Body of pancreas (tissue), 4 donors: ENCODE measurements at regions not wholly inside any gene's neighbourhood (a gene's known extent, or its start where the extent isn't known, plus 50 kb on each side); places are given as distances from the start of the nearest gene placed in this dataset.

Experiments
- POLR2A ChIP-seq, 3 donors: fragments of 450-650 bp; IDR thresholded peaks; one replicate each; pipeline ENCODE4 v1.6.1; 2016; ENCODE audit warnings: antibody characterized with exemption in 3 of 3, mild to moderate bottlenecking in 2 of 3
- TF ChIP-seq, protein P1 (sequence below), 7 experiments: fragments of 450-650 bp in 4 of 7; fragments of 200-600 bp in 3 of 7; sonication (generic) in 3 of 7; IDR thresholded peaks; one replicate each; pipeline ENCODE4 v1.5.1; 2016 to 2019; ENCODE audit warnings: antibody characterized with exemption in 7 of 7

GRCh38 chr2:100739735-100740432 lies 80.1 kb upstream of the NPAS2 start:
- TF ChIP-seq, protein P1, sequence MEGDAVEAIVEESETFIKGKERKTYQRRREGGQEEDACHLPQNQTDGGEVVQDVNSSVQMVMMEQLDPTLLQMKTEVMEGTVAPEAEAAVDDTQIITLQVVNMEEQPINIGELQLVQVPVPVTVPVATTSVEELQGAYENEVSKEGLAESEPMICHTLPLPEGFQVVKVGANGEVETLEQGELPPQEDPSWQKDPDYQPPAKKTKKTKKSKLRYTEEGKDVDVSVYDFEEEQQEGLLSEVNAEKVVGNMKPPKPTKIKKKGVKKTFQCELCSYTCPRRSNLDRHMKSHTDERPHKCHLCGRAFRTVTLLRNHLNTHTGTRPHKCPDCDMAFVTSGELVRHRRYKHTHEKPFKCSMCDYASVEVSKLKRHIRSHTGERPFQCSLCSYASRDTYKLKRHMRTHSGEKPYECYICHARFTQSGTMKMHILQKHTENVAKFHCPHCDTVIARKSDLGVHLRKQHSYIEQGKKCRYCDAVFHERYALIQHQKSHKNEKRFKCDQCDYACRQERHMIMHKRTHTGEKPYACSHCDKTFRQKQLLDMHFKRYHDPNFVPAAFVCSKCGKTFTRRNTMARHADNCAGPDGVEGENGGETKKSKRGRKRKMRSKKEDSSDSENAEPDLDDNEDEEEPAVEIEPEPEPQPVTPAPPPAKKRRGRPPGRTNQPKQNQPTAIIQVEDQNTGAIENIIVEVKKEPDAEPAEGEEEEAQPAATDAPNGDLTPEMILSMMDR (IDR thresholded peaks at IDR 0.05), result no peak
- no peak for TF ChIP-seq POLR2A (IDR thresholded peaks at IDR 0.05)
